SKM-1 (cell line): ENCODE measurements at regions not wholly inside any gene's neighbourhood (a gene's known extent, or its start where the extent isn't known, plus 50 kb on each side); places are given as distances from the start of the nearest gene placed in this dataset.

ENCODE experiments used
- DNase-seq: peaks from one replicate; lab custom pipeline; 2025; ENCODE audit not compliant: unreplicated experiment; lab: John Stamatoyannopoulos, UW

GRCh38 chr5:3944930-3945329, 349.3 kb downstream of the IRX1 start:
- DNase-seq = no peak

GRCh38 chr5:3948838-3949237, 353.2 kb downstream of the IRX1 start:
- no peak for DNase-seq

- DNase-seq = no peak
Observed at GRCh38 chr5:3954199-3954598, 358.6 kb downstream of the IRX1 start.

DNA sequence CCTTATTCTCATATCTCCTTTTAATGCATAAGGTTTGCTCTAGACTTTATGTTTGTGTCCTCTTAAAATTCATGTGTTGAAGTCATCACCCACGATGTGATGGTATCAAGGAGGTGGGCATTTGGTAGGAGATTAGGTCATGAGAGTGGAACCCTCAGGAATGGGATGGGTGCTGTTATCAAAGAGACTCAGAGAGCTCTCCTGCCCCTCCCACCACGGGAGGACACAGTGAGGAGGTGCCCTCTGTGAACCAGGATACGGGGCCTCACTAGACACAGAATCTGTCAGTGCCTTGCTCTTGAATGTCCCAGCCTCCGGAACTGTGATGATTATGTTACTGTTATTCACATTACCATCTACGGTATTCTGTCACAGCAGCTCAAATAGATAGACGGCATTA, 359.0 kb downstream of the IRX1 start:
- DNase-seq = no peak

GRCh38 chr5:3957658-3958057, 362.0 kb downstream of the IRX1 start:
- no peak for DNase-seq

GRCh38 chr5:3958389-3958788, 362.8 kb downstream of the IRX1 start:
- DNase-seq = no peak

GRCh38 chr5:3962113-3962512, 366.5 kb downstream of the IRX1 start:
- DNase-seq = no peak

- no peak for DNase-seq
Observed at GRCh38 chr5:3963652-3964051, 368.0 kb downstream of the IRX1 start.

- no peak for DNase-seq
Observed at GRCh38 chr5:3980156-3980555, 384.5 kb downstream of the IRX1 start.

DNA sequence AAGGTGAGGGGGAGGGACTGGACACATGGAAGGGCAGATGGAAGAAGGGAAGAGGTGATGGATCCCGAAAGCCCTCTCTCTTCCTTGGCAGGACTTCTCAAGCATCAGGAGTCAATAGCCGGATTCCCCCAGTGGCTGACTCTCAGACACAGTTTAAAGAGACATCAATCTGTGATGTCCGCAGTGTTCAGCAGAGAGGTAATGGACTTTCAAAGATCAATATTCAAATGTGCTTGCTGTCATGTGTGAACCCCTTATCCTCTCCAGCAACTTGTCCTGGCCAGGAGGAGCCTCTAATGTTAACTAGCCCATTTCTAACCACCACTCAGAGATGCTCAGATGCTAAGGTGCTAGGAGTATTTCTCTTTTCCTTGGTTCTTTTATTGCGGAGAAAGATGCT, 392.2 kb downstream of the IRX1 start:
- DNase-seq = no peak

GRCh38 chr5:3993856-3994473, 398.3 kb downstream of the IRX1 start:
- DNase-seq = no peak

DNA sequence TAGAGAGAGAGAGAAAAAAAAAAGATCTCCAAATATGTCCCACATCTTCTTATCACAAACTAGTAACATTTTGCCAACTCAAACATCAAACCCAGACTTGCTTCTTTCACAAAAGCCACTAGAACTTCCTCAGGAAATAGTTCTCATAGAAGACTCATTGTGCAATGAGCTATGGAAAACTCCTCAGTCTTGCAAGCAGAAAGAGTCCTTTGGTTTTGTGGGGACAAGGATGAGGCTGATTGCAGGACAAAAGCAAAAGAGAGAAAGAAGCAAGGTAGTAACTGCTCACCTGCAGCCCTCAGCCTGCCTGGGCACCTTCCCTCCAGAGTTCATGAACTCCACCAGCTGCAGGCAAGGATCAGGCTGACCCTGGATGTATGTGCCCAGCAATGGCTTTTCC, 399.0 kb downstream of the IRX1 start:
- no peak for DNase-seq

DNA sequence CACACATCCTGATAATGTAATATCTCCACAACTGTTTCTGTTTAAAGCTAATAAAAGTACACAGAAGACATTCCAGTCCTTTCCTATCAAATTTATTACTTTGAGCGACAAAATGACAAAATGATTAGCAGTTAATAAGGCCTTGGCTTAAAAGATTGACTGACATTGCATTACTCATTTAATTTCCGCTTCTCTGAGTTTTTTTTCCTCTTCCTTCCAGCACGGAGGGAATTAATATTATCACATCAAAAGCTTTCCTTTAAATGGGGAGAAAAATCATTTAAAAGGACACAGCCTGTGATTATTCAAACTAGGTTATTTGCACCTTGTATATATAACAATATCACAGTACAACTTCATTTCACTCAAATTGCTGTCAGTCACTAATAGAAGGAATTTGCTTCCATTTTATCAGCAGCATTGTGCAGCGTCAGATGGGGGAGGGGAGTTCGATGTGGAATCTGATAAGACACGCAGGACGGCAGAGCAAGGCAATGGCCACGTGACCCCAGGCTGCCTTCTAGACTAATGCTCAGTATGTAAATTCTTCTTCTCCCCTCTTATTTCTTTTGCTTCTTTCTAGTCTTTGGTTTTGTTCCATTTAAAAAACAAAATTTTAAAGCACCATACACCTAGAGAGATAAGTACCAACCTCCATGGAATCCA, 400.5 kb downstream of the IRX1 start:
- DNase-seq = no peak

DNA sequence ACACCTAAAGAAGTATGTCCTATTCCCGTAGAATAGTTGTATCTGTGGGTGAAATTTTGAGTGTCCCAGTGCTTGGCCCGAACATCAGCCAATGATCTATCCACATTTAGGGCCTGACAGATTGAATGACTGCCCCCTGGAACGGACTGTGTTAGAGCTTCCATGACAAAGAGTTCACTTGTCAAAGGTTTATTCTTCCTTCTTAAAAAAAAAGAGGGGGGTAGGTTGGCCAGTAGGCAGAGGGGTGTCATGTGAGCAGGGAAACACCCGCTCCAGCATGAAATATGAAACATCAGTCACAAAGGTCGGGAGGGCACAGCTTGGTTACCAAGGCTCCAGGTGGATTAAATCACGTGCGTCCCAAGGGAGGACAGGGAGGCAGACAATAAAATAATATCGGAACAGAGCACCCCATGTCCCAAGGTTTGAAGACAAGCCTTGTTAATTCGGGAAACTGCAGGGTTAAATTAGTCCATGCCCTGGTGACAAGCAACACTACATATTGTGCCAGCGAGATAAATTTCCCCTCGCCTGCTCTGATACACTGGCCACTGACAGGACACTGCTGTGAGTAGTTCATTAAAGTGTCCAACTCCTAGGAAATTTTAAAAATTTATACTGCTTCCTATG, 401.2 kb downstream of the IRX1 start:
- DNase-seq = no peak

DNA sequence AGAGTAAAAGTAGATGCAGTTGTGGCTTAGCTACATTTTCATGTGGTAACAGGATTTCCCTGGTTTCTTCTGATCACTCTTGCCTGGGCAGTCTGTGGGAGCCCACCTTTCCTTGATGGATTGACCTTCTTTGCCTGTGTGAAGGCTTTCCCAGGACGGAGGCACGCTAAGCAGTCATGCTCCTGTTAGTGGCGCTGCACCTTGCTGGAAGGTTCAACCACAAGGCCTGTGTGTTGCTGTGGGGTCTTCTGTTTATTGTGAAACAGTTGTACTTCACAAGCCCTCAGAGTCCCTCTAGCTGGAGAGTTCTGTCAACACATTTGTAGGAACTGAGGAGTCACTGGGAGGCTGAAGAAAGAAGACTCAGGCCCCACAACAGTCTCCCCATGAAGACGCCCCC, 402.0 kb downstream of the IRX1 start:
- DNase-seq = no peak

DNA sequence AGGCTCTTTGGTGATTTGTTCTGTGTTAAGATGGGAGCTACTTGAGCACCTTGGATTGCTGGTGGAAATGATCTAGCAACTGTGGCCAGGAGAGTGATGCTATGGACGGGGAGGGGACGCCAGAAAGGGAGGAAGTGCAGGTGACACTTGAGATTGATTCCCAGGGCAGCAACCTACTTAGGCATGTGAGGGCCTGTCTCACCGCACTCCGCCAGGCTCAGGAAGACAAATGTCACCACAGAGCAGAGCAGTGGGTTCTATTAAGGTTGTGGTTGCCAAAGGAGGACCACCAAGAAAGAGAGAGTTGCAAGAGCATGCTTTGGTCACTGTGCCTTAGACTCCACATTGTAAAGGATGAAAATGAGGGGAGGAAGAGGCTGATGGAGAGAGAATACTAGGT, 404.3 kb downstream of the IRX1 start:
- no peak for DNase-seq

GRCh38 chr5:4001004-4001403, 405.4 kb downstream of the IRX1 start:
- DNase-seq = no peak

GRCh38 chr5:4001758-4002533, 406.3 kb downstream of the IRX1 start:
- DNase-seq = no peak

DNA sequence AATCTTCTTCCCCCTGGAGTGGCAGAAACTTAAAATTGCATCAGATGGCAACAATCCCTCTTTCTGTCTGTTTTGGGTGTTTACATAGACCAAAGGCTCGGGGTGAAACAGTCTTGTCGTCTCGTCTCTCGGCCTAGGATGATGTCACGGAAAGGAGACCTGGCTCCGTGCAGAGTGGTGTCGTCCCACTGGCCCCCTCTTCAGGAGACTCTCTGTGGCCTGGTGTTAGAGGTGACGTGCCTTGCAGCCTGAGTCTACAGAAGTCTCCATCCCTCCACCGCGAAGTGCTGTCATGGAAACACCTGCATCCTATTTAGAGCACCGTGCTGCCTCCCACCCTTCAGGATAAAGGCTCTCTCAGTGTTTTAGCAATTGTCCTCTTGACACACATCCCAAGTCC, 409.7 kb downstream of the IRX1 start:
- no peak for DNase-seq

- no peak for DNase-seq
Observed at GRCh38 chr5:4007001-4007400, 411.4 kb downstream of the IRX1 start.

DNA sequence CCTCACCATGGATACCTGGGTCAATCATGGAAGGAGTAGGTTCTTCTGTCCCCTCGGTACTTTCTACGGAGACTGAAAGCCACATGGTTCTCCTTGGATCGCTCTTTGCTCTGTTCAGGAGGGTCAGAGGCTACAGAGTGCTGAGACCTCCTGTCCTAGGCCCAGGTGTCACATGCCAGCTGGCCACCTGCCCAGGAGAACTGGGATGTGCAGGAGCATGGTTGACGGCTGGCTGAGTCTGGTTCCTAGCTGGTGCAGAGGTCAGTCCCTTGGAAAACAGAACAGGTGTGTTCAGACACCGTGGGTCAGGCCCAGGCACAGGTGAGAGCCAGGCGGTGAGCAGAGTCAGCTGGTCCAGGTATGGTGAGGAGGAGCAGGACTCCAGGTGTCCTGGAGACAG, 416.3 kb downstream of the IRX1 start:
- DNase-seq = no peak
